B cell (primary cell): ENCODE measurements at regions not wholly inside any gene's neighbourhood (a gene's known extent, or its start where the extent isn't known, plus 50 kb on each side); places are given as distances from the start of the nearest gene placed in this dataset.

Experiments
- ATAC-seq: fragments of 200-7000 bp; cut with Tn5 transposase; one replicate; pipeline ENCODE4 v1.10.0; 2021; ENCODE audit warnings: low read depth, mild to moderate bottlenecking, moderate number of reproducible peaks, moderate library complexity
- CTCF ChIA-PET: fragments of 350-600 bp; sonication (Branson Sonifier 250); formaldehyde crosslinking; loops from one replicate; lab custom pipeline; 2021; ENCODE audit warnings: antibody characterized with exemption, inconsistent platforms; lab: Charles Lee
- POLR2A ChIA-PET: fragments of 350-600 bp; sonication (Branson Sonifier 250); formaldehyde crosslinking; loops from one replicate; lab custom pipeline; 2021; ENCODE audit warnings: antibody characterized with exemption; lab: Charles Lee
- DNase-seq: peaks from one replicate; pipeline ENCODE4 v3.0.0; 2013
- H2AFZ ChIP-seq: 2 replicates; pipeline ENCODE4 v1.6.1; 2012; ENCODE audit warnings: mild to moderate bottlenecking, low read depth, low read length; ENCODE audit not compliant: insufficient read depth, poor library complexity, severe bottlenecking
- H3K27ac ChIP-seq, 2 donors: 1 replicate in 1 of 2; 2 replicates in 1 of 2; pipeline ENCODE4 v1.5.1; 2012 to 2013; ENCODE audit warnings: low read length in 2 of 2, mild to moderate bottlenecking in 2 of 2, moderate library complexity in 1 of 2
- H3K27me3 ChIP-seq, 4 experiments: fragments of 200-600 bp in 1 of 4; sonication (generic) in 1 of 4; replicated peaks in 1 of 4; 1 replicate in 2 of 4; 2 replicates in 2 of 4; pipeline versions ENCODE4 v1.6.1 to v1.7.0; 2013 to 2016; ENCODE audit warnings: low read length in 3 of 4, mild to moderate bottlenecking in 2 of 4, mixed read lengths in 1 of 4, moderate library complexity in 1 of 4; ENCODE audit not compliant: insufficient read depth in 4 of 4, control insufficient read depth in 3 of 4; ENCODE audit errors: control extremely low read depth in 1 of 4
- H3K36me3 ChIP-seq, 2 experiments: replicated peaks in 1 of 2; 1 replicate in 1 of 2; 2 replicates in 1 of 2; pipeline versions ENCODE4 v1.6.1 to v1.7.1; 2013; ENCODE audit warnings: low read length in 1 of 2; ENCODE audit not compliant: insufficient read depth in 2 of 2, control insufficient read depth in 1 of 2; ENCODE audit errors: control extremely low read depth in 1 of 2, extremely low read depth in 1 of 2
- H3K4me1 ChIP-seq, 2 donors: fragments of 200-600 bp in 1 of 2; sonication (generic) in 1 of 2; 1 replicate in 1 of 2; 2 replicates in 1 of 2; pipeline versions ENCODE4 v1.5.1 to v1.6.1; 2013 to 2017; ENCODE audit warnings: low read length in 2 of 2; ENCODE audit not compliant: control insufficient read depth in 2 of 2, insufficient read depth in 2 of 2
- H3K4me2 ChIP-seq: replicated peaks from 2 replicates; pipeline ENCODE3; 2012; ENCODE audit warnings: mild to moderate bottlenecking, low read depth, low read length; ENCODE audit not compliant: poor library complexity, severe bottlenecking
- H3K4me3 ChIP-seq, 5 experiments: fragments of 200-600 bp in 1 of 5; sonication (generic) in 1 of 5; 1 replicate in 3 of 5; 2 replicates in 2 of 5; pipeline versions ENCODE4 v1.5.1 to v1.7.0; 2011 to 2016; ENCODE audit warnings: low read length in 4 of 5, mild to moderate bottlenecking in 4 of 5, low read depth in 2 of 5, control low read depth in 1 of 5, moderate library complexity in 1 of 5; ENCODE audit not compliant: insufficient read depth in 1 of 5; ENCODE audit errors: control extremely low read depth in 1 of 5, extremely low read depth in 1 of 5
- H3K79me2 ChIP-seq: fragments of 200-600 bp; sonication (generic); one replicate; pipeline ENCODE4 v1.6.0; 2016; ENCODE audit warnings: low read length; ENCODE audit not compliant: control insufficient read depth, insufficient read depth
- H3K9ac ChIP-seq: fragments of 200-600 bp; sonication (generic); 2 replicates; pipeline ENCODE4 v1.6.1; 2017; ENCODE audit warnings: mild to moderate bottlenecking, low read length, moderate library complexity
- H3K9me3 ChIP-seq, 3 donors: one replicate each; pipeline versions ENCODE4 v1.6.1 to v1.7.1; 2013; ENCODE audit warnings: low read length in 2 of 3; ENCODE audit not compliant: control insufficient read depth in 2 of 3, insufficient read depth in 1 of 3; ENCODE audit errors: control extremely low read depth in 1 of 3
- H4K20me1 ChIP-seq: 2 replicates; pipeline ENCODE4 v1.6.0; 2012; ENCODE audit warnings: mild to moderate bottlenecking, low read length; ENCODE audit not compliant: insufficient read depth, control insufficient read depth, poor library complexity, severe bottlenecking
- H3K27ac Mint-ChIP-seq: one replicate; pipeline ENCODE4 v1.8.0; 2021; ENCODE audit warnings: mixed read lengths
- H3K27me3 Mint-ChIP-seq: one replicate; pipeline ENCODE4 v1.8.0; 2021; ENCODE audit warnings: mixed read lengths
- H3K4me1 Mint-ChIP-seq: one replicate; pipeline ENCODE4 v1.8.0; 2021; ENCODE audit warnings: mixed read lengths
- H3K4me3 Mint-ChIP-seq: one replicate; pipeline ENCODE4 v1.8.0; 2021; ENCODE audit warnings: mixed read lengths
- H3K9me3 Mint-ChIP-seq: one replicate; pipeline ENCODE4 v1.8.0; 2022; ENCODE audit warnings: mixed read lengths; ENCODE audit not compliant: insufficient read depth
- EZH2 ChIP-seq: IDR thresholded peaks from 2 replicates; pipeline ENCODE4 v1.6.1; 2012; ENCODE audit warnings: borderline replicate concordance, low read depth, mild to moderate bottlenecking, moderate library complexity, low read length; ENCODE audit not compliant: insufficient read depth, poor library complexity, severe bottlenecking
- WGBS: methylation state at CpG from one replicate; pipeline ENCODE4 v1.1.5; 2013; ENCODE audit warnings: missing lambda C conversion rate; ENCODE audit not compliant: insufficient coverage; 5-methylcytosine and 5-hydroxymethylcytosine counted together
- intact Hi-C: fragments of 100-400 bp; cut with micrococcal nuclease; formaldehyde crosslinking; loops from one replicate; pipeline ENCODE4 v1.10.0; 2022
- TF ChIP-seq, protein P1 (sequence below): fragments of 200-600 bp; IDR thresholded peaks from one replicate; pipeline ENCODE4 v1.8.0; 2022; ENCODE audit warnings: antibody characterized with exemption, mild to moderate bottlenecking

GRCh38 chr2:83808878-83809277, 650.2 kb downstream of the SUCLG1 start:
- Histone ChIP-seq H3K9ac (no peak overlapping the region), H3K4me2 (no peak overlapping the region), H3K79me2 (no peaks in the 10 kb centered on the region), H3K4me1 (no peaks in the 10 kb centered on the region), H3K27ac (no peak overlapping the region), H3K9me3 (no peaks in the 10 kb centered on the region), H3K27me3 (no peaks in the 10 kb centered on the region), H4K20me1 (no peaks in the 10 kb centered on the region), H2AFZ (no peak overlapping the region), H3K36me3 (no peaks in the 10 kb centered on the region), H3K4me3 (no peak overlapping the region)
- H3K9me3 Mint-ChIP-seq, result peaks cover 4% of the 10 kb centered on the region
- WGBS, result no CpG with 5 or more reads among the region's 1 CpG
- no peaks in the 10 kb centered on the region for H3K4me1 Mint-ChIP-seq
- CTCF ChIA-PET, result no interaction called here
- H3K27me3 Mint-ChIP-seq, result no peaks in the 10 kb centered on the region
- POLR2A ChIA-PET, result no interaction called here
- no peak overlapping the region for H3K4me3 Mint-ChIP-seq
- no peak for DNase-seq
- ATAC-seq, result no peak
- intact Hi-C loops, result no loop called here
- H3K27ac Mint-ChIP-seq, result no peak overlapping the region
- TF ChIP-seq, protein P1, sequence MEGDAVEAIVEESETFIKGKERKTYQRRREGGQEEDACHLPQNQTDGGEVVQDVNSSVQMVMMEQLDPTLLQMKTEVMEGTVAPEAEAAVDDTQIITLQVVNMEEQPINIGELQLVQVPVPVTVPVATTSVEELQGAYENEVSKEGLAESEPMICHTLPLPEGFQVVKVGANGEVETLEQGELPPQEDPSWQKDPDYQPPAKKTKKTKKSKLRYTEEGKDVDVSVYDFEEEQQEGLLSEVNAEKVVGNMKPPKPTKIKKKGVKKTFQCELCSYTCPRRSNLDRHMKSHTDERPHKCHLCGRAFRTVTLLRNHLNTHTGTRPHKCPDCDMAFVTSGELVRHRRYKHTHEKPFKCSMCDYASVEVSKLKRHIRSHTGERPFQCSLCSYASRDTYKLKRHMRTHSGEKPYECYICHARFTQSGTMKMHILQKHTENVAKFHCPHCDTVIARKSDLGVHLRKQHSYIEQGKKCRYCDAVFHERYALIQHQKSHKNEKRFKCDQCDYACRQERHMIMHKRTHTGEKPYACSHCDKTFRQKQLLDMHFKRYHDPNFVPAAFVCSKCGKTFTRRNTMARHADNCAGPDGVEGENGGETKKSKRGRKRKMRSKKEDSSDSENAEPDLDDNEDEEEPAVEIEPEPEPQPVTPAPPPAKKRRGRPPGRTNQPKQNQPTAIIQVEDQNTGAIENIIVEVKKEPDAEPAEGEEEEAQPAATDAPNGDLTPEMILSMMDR, result no peak
- no peak for TF ChIP-seq EZH2

DNA sequence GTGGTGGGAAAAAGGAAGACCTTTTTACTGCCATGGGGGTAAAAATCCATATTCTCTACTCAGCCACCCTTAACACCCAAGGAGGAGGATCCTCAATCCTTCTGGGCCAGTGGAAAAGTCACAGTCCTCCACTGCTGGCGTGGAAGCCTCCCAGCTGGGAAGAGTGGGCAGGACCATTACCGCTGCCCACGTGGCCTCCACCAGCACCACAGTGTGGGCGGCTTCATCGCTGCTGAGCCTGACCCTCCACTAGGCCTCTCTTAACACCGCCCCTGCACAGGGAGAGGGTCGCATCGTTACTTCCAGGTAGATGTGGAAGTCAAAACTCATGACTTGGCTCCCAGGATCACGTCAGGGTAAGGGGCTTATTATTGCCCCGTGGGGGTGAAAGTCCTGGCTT, 656.5 kb downstream of the SUCLG1 start:
- H4K20me1 ChIP-seq, result no peaks in the 10 kb centered on the region
- peaks cover 0 to 3% (median 0%) of the 10 kb centered on the region in 3 donors for H3K9me3 ChIP-seq
- H3K4me1 ChIP-seq, result no peaks in the 10 kb centered on the region
- H3K4me1 Mint-ChIP-seq, result no peaks in the 10 kb centered on the region
- no peak overlapping the region for H3K27ac ChIP-seq
- POLR2A ChIA-PET, result no interaction called here
- H3K27me3 ChIP-seq, result no peaks in the 10 kb centered on the region
- no peak overlapping the region for H3K4me3 ChIP-seq
- H3K9ac ChIP-seq, result no peak overlapping the region
- ATAC-seq (no peak), DNase-seq (no peak)
- CTCF ChIA-PET, result no interaction called here
- H3K79me2 ChIP-seq, result no peaks in the 10 kb centered on the region
- H3K4me3 Mint-ChIP-seq, result no peak overlapping the region
- TF ChIP-seq EZH2, result no peak
- TF ChIP-seq, protein P1, result no peak
- no peak overlapping the region for H2AFZ ChIP-seq
- H3K4me2 ChIP-seq, result no peak overlapping the region
- no peak overlapping the region for H3K27ac Mint-ChIP-seq
- peaks cover 2% of the 10 kb centered on the region for H3K9me3 Mint-ChIP-seq
- H3K36me3 ChIP-seq, result no peaks in the 10 kb centered on the region
- H3K27me3 Mint-ChIP-seq, result no peaks in the 10 kb centered on the region
- WGBS, result 96% methylated on average over 8 of the region's 10 CpGs
- intact Hi-C loops, result no loop called here
